Breast epithelium (tissue), 3 donors: ENCODE measurements at regions not wholly inside any gene's neighbourhood (a gene's known extent, or its start where the extent isn't known, plus 50 kb on each side); places are given as distances from the start of the nearest gene placed in this dataset.

Experiments
- POLR2A ChIP-seq: fragments of 450-650 bp; IDR thresholded peaks from one replicate; pipeline ENCODE4 v1.6.1; 2016; ENCODE audit warnings: antibody characterized with exemption, mild to moderate bottlenecking, moderate library complexity
- POLR2AphosphoS5 ChIP-seq, 3 donors: sonication (generic); formaldehyde crosslinking; IDR thresholded peaks; one replicate each; pipeline ENCODE4 v1.6.1; 2017; ENCODE audit warnings: antibody characterized with exemption in 3 of 3
- TF ChIP-seq, protein P1 (sequence below), 3 donors: fragments of 450-650 bp; IDR thresholded peaks; one replicate each; pipeline ENCODE4 v1.5.1; 2016 to 2017; ENCODE audit warnings: antibody characterized with exemption in 3 of 3, mild to moderate bottlenecking in 3 of 3, moderate library complexity in 3 of 3

DNA sequence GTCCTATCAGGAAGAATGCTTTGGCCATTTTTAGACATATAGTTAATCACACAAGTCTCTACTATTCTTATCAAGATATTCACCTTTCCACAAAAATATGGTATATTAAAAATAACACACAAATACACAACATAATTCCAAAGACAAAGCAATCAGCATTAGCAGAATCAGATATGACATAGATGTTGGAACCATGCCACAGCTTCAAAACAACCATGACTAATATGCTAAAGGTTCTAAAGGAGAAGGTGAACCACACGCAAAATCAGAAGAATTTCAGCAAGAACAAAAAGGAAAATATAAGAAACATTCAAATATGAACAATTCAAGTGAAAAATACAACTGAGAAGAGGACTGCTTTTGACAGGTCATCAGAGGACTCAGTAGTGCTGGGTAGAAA, 670.2 kb upstream of the SORCS1 start:
- TF ChIP-seq, protein P1, sequence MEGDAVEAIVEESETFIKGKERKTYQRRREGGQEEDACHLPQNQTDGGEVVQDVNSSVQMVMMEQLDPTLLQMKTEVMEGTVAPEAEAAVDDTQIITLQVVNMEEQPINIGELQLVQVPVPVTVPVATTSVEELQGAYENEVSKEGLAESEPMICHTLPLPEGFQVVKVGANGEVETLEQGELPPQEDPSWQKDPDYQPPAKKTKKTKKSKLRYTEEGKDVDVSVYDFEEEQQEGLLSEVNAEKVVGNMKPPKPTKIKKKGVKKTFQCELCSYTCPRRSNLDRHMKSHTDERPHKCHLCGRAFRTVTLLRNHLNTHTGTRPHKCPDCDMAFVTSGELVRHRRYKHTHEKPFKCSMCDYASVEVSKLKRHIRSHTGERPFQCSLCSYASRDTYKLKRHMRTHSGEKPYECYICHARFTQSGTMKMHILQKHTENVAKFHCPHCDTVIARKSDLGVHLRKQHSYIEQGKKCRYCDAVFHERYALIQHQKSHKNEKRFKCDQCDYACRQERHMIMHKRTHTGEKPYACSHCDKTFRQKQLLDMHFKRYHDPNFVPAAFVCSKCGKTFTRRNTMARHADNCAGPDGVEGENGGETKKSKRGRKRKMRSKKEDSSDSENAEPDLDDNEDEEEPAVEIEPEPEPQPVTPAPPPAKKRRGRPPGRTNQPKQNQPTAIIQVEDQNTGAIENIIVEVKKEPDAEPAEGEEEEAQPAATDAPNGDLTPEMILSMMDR (IDR thresholded peaks at IDR 0.05) = no peak
- TF ChIP-seq POLR2AphosphoS5 (IDR thresholded peaks at IDR 0.05) (no peak), POLR2A (no peak)
